ENCODE measurements at regions not wholly inside any gene's neighbourhood (a gene's known extent, or its start where the extent isn't known, plus 50 kb on each side); places are given as distances from the start of the nearest gene placed in this dataset.
"Not testable (repeated sequence)": the region's sequence is repeated elsewhere in the genome, so short reads cannot be mapped to it uniquely, and the experiment has no call there.

DNA sequence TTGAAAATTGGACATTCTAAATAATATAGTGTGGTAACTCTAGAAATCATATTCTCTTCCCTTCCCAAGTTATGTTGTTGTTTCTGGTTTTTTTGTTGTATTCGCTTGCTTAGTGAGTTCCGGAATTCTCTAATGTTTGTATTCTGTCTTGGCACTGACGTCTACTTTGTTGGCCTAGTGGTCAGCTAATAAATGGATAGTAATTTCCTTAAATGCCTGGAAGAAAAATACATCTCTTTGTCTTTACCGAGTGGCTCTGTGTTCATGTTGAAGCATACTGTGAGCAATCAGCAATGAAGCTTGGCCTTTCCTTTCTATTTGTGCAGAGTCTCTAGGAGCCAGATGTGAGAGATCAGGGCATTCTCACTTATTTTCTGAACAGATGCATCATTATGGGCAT is 1225.7 kb downstream of the JRKL start:
- TF ChIP-seq, protein P1, sequence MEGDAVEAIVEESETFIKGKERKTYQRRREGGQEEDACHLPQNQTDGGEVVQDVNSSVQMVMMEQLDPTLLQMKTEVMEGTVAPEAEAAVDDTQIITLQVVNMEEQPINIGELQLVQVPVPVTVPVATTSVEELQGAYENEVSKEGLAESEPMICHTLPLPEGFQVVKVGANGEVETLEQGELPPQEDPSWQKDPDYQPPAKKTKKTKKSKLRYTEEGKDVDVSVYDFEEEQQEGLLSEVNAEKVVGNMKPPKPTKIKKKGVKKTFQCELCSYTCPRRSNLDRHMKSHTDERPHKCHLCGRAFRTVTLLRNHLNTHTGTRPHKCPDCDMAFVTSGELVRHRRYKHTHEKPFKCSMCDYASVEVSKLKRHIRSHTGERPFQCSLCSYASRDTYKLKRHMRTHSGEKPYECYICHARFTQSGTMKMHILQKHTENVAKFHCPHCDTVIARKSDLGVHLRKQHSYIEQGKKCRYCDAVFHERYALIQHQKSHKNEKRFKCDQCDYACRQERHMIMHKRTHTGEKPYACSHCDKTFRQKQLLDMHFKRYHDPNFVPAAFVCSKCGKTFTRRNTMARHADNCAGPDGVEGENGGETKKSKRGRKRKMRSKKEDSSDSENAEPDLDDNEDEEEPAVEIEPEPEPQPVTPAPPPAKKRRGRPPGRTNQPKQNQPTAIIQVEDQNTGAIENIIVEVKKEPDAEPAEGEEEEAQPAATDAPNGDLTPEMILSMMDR (IDR thresholded peaks at IDR 0.05; ENCODE audit: insufficient read depth, low read length), result no peak
- no peak for DNase-seq (ENCODE audit: low read depth)
- no peak overlapping the region for H3K4me3 ChIP-seq (ENCODE audit: low read depth, low read length)

DNA sequence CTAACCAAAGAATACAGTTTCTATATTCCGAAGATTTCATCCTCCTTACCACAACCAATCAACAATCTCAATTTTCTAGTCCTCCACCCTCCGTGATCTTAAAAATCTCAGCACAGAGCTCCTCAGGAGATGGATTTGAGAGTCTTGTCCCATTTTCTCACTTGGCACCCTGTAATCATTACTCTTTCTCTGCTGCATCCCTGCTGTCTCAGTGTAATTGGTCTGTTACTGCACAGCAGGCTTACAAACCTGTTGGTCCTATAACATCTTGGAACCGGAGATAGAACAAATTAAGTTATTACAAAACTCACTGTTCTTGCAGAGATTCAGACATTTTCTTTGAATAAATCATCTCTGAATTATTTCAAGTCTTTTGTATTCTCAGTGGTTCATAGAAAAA is 1227.2 kb downstream of the JRKL start:
- no peak overlapping the region for H3K4me3 ChIP-seq (ENCODE audit: low read depth, low read length)
- DNase-seq (ENCODE audit: low read depth), result no peak
- TF ChIP-seq, protein P1 (IDR thresholded peaks at IDR 0.05; ENCODE audit: insufficient read depth, low read length), result no peak

DNA sequence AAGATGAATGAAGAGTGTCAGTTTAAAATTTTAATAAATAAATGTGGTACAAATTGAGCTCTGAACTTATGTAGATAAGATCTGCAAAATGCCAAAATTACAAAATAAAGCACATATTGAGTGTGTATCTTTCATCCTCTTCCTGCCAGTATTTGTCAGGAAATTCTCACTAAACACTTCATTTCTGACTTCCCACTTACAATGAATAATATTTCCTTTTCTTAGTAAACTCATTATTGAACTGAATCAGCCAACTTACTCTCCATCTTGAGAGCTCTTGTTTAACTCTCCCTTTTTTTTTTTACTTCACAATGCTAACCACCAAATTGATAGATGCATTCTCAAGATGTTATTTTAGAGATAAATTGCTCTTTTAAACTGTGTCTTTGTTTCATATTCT is 1230.2 kb downstream of the JRKL start:
- H3K4me3 ChIP-seq (ENCODE audit: low read depth, low read length), result no peak overlapping the region
- TF ChIP-seq, protein P1 (IDR thresholded peaks at IDR 0.05; ENCODE audit: insufficient read depth, low read length), result no peak
- no peak for DNase-seq (ENCODE audit: low read depth)

DNA sequence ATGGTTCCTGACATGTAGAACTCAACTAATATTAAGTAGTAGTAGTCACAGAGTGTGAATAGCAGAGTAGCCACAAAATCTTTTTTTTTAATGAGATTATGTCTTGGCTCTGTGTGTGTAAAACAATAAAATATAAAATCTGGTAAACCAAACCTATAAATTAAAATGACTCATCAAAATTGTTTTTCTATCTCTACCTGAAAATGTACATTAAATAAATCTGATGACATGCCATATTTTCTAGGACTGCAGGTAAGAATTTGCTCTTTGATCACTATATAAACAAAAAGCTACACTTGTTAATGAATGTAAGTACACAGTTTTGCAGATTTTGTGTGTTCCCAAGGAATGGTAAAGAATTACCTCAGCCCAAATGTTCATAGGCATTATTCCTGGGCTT is 1231.5 kb downstream of the JRKL start:
- H3K4me3 ChIP-seq (ENCODE audit: low read depth, low read length), result no peak overlapping the region
- DNase-seq (ENCODE audit: low read depth), result no peak
- TF ChIP-seq, protein P1 (IDR thresholded peaks at IDR 0.05; ENCODE audit: insufficient read depth, low read length), result no peak

DNA sequence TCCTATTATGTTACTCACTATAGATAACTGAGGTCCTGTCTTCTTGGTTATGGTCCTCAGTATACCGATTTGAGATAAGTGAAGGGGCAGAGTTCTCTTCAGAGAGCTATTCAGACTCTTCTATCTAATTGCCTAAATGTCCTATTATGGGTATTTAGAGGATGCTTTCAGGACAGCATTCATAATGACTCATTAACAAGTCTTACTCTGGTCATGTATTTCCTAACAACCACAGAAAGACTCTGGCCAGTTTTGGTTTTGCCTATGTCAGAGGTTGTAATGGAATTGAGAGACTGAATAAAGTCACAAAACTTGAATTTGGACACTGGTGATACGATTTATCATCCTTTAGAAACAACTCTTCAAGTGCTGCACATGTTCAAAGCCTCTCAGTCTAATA is 1233.0 kb downstream of the JRKL start:
- no peak for DNase-seq (ENCODE audit: low read depth)
- TF ChIP-seq, protein P1 (IDR thresholded peaks at IDR 0.05; ENCODE audit: insufficient read depth, low read length), result no peak

DNA sequence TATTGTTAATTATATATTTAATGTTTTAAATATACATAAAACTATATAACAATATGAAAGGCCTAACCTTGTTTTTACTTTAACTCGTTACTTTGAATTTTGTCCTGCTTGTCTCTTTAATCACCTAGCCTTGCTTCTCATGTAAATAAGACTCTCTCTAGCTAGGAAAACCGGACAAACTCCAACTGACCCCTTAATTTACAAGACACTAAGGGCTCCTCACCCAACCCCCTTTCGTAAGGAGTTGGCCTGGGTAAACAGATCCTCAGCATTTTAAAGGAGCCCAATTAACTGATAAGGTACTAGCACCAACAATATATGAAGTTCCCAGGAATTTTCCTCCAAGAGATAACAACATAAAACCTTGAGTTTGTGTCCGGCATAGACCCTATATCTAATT is 1246.9 kb downstream of the JRKL start:
- DNase-seq (ENCODE audit: low read depth); H3K4me3 ChIP-seq (ENCODE audit: low read depth, low read length): not testable (repeated sequence)

More for the DNA sequence above, 1233.0 kb downstream of the JRKL start:
- no peak overlapping the region for H3K4me3 ChIP-seq (ENCODE audit: low read depth, low read length)

DNA sequence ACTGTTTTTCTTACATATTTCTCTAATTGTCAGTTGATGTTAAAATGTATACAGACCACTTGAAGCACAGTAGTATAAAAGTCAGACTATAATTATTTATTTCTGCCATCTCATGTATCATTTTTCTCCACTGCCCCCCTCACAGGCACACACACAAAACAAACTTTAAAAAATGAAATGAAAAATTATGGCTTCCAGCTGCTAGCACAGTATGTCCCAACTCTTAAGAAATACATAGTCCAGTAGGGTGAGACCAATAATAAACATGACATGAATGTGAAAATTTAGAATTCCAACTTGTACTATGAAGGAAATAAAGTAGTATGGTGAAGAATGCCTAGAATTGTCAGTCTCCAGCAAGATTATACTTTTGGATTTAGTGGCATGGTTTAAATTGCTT is 1247.9 kb downstream of the JRKL start:
- TF ChIP-seq, protein P1 (IDR thresholded peaks at IDR 0.05; ENCODE audit: insufficient read depth, low read length), result no peak
- H3K4me3 ChIP-seq (ENCODE audit: low read depth, low read length), result no peak overlapping the region
- no peak for DNase-seq (ENCODE audit: low read depth)

Data from fibroblast of the aortic adventitia (primary cell).